ENCODE measurements at regions not wholly inside any gene's neighbourhood (a gene's known extent, or its start where the extent isn't known, plus 50 kb on each side); places are given as distances from the start of the nearest gene placed in this dataset.

DNA sequence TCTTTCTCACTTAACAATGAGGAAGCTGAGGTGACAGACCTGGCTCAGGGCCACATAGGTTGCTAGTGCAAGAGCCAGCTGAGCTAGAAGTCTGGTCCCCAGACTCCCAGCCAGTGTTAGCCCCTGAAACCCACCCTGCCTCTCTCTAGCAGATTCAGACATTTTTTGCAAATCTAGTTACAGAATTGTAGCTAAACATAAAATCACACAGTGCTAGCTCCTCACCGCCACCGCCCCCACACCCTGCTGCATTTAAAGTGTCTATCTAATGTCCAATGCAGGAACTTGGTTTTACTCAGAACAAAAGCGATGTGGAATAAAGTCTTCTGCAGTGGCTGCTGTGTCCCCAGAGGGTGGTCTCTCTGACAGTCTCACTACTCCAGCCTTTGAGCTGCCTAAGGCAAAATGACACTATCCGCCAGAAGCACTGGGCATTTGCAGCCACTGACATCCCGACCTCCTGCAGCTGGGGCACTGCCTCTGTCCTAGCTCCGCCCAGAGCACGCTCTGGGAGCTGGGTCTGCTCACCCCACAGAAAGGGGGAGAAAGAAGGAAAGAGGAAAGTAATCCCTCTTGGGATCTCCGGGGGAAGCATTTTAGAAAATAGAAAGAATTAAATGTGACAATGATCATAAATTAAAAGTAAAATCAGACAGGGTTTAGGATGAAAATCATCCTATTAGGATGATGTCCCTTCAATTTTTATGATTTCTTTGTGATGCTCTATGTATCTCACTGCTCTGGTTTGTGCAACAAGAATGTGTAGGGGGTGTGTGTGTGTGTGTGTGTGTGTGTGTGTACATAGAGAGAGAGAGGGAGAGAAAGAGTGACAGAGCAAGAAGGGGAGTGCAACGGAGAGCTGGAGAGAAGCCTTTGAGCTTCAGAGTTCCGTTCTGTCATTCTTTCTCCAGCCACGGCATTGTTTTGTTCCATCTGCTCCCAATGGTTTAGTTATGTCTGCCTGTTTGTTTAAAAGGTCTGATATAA lies 50.5 kb upstream of the ST8SIA3 start:
- TF ChIP-seq, protein P1, sequence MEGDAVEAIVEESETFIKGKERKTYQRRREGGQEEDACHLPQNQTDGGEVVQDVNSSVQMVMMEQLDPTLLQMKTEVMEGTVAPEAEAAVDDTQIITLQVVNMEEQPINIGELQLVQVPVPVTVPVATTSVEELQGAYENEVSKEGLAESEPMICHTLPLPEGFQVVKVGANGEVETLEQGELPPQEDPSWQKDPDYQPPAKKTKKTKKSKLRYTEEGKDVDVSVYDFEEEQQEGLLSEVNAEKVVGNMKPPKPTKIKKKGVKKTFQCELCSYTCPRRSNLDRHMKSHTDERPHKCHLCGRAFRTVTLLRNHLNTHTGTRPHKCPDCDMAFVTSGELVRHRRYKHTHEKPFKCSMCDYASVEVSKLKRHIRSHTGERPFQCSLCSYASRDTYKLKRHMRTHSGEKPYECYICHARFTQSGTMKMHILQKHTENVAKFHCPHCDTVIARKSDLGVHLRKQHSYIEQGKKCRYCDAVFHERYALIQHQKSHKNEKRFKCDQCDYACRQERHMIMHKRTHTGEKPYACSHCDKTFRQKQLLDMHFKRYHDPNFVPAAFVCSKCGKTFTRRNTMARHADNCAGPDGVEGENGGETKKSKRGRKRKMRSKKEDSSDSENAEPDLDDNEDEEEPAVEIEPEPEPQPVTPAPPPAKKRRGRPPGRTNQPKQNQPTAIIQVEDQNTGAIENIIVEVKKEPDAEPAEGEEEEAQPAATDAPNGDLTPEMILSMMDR (IDR thresholded peaks at IDR 0.05; ENCODE audit: insufficient read depth, low read depth, low read length), result no peak
- TF ChIP-seq EZH2 (IDR thresholded peaks at IDR 0.05; ENCODE audit: insufficient read depth, low read length), result no peak
